ENCODE measurements at regions not wholly inside any gene's neighbourhood (a gene's known extent, or its start where the extent isn't known, plus 50 kb on each side); places are given as distances from the start of the nearest gene placed in this dataset.
"Not testable (repeated sequence)": the region's sequence is repeated elsewhere in the genome, so short reads cannot be mapped to it uniquely, and the experiment has no call there.

DNA sequence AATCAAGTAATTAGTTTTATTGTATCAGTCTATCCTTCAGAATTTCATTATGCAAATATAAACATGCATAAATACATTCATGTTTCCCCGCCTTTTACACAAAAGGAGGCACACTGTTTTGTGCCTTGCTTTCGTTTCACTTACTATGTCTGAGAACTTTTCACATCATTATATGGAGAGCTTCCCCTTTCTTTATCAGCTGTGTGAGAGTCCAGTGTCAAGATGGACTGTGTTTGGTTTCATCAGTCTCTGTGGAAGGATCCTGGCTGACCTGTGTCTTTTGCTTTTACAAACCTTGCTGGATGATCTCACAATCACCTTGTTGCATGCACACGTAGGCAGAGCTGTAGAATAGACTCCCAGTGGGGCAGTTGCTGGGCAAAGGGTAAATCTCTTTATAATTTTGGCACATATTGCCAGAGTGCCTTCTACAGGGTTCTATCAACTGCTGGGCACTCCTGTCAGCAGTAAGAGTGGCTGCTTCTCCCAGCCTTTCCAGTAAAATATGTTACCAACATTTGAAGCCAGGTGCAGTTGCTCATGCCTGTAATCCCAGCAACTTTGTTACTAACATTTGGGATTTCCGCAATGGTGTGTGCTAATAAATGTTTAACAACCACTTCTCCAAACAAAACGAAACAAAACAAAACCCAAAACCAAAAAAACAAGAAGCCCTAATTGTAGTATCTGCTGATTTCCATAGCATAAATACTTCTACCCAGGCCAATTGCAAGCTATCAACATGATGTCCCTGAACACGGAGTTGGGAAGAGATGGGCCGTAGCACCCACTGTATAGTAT is 270.0 kb upstream of the PLGLB1 start:
- DNase-seq; H3K27me3 ChIP-seq (ENCODE audit: control insufficient read depth, insufficient read depth, low read length); H3K4me1 ChIP-seq (ENCODE audit: control insufficient read depth, insufficient read depth, low read length); H3K36me3 ChIP-seq (ENCODE audit: control insufficient read depth, insufficient read depth, low read length); H3K9me3 ChIP-seq (replicated peaks; ENCODE audit: control insufficient read depth, low read depth, low read length); H3K4me3 ChIP-seq (ENCODE audit: low read length); H3K27ac ChIP-seq (ENCODE audit: low read length): not testable (repeated sequence)
- no CpG with 5 or more reads among the region's 7 CpGs for WGBS (ENCODE audit: insufficient coverage)

GRCh38 chr2:87293931-87294594 is 272.4 kb upstream of the PLGLB1 start:
- H3K27ac ChIP-seq (ENCODE audit: low read length); H3K4me1 ChIP-seq (ENCODE audit: control insufficient read depth, insufficient read depth, low read length); H3K36me3 ChIP-seq (ENCODE audit: control insufficient read depth, insufficient read depth, low read length); H3K9me3 ChIP-seq (replicated peaks; ENCODE audit: control insufficient read depth, low read depth, low read length); DNase-seq; H3K4me3 ChIP-seq (ENCODE audit: low read length); H3K27me3 ChIP-seq (ENCODE audit: control insufficient read depth, insufficient read depth, low read length): not testable (repeated sequence)
- WGBS (ENCODE audit: insufficient coverage) = 100% methylated on average over 1 of the region's 2 CpGs

GRCh38 chr2:87295135-87295534 is 273.5 kb upstream of the PLGLB1 start:
- not testable (repeated sequence) for H3K4me1 ChIP-seq (ENCODE audit: control insufficient read depth, insufficient read depth, low read length); H3K4me3 ChIP-seq (ENCODE audit: low read length); H3K36me3 ChIP-seq (ENCODE audit: control insufficient read depth, insufficient read depth, low read length); DNase-seq; H3K9me3 ChIP-seq (replicated peaks; ENCODE audit: control insufficient read depth, low read depth, low read length); H3K27ac ChIP-seq (ENCODE audit: low read length); H3K27me3 ChIP-seq (ENCODE audit: control insufficient read depth, insufficient read depth, low read length)
- WGBS (ENCODE audit: insufficient coverage) = 89% methylated on average over 4 of the region's 6 CpGs

- H3K27me3 ChIP-seq (ENCODE audit: control insufficient read depth, insufficient read depth, low read length); H3K4me1 ChIP-seq (ENCODE audit: control insufficient read depth, insufficient read depth, low read length); H3K4me3 ChIP-seq (ENCODE audit: low read length); H3K36me3 ChIP-seq (ENCODE audit: control insufficient read depth, insufficient read depth, low read length); H3K27ac ChIP-seq (ENCODE audit: low read length); DNase-seq; H3K9me3 ChIP-seq (replicated peaks; ENCODE audit: control insufficient read depth, low read depth, low read length): not testable (repeated sequence)
- 100% methylated on average over 3 of the region's 6 CpGs for WGBS (ENCODE audit: insufficient coverage)
These were observed 279.7 kb upstream of the PLGLB1 start for GRCh38 chr2:87301349-87301748.

GRCh38 chr2:87301871-87302270 is 280.2 kb upstream of the PLGLB1 start:
- DNase-seq; H3K27ac ChIP-seq (ENCODE audit: low read length); H3K4me3 ChIP-seq (ENCODE audit: low read length); H3K9me3 ChIP-seq (replicated peaks; ENCODE audit: control insufficient read depth, low read depth, low read length); H3K27me3 ChIP-seq (ENCODE audit: control insufficient read depth, insufficient read depth, low read length); H3K4me1 ChIP-seq (ENCODE audit: control insufficient read depth, insufficient read depth, low read length); H3K36me3 ChIP-seq (ENCODE audit: control insufficient read depth, insufficient read depth, low read length): not testable (repeated sequence)
- no CpG with 5 or more reads among the region's 2 CpGs for WGBS (ENCODE audit: insufficient coverage)

GRCh38 chr2:87308621-87309020 is 287.0 kb upstream of the PLGLB1 start:
- not testable (repeated sequence) for H3K9me3 ChIP-seq (replicated peaks; ENCODE audit: control insufficient read depth, low read depth, low read length); H3K27ac ChIP-seq (ENCODE audit: low read length); H3K36me3 ChIP-seq (ENCODE audit: control insufficient read depth, insufficient read depth, low read length); DNase-seq; H3K4me1 ChIP-seq (ENCODE audit: control insufficient read depth, insufficient read depth, low read length); H3K27me3 ChIP-seq (ENCODE audit: control insufficient read depth, insufficient read depth, low read length); H3K4me3 ChIP-seq (ENCODE audit: low read length)
- WGBS (ENCODE audit: insufficient coverage) = no CpG with 5 or more reads among the region's 7 CpGs

- H3K36me3 ChIP-seq (ENCODE audit: control insufficient read depth, insufficient read depth, low read length); H3K27me3 ChIP-seq (ENCODE audit: control insufficient read depth, insufficient read depth, low read length); DNase-seq; H3K27ac ChIP-seq (ENCODE audit: low read length); H3K9me3 ChIP-seq (replicated peaks; ENCODE audit: control insufficient read depth, low read depth, low read length); H3K4me1 ChIP-seq (ENCODE audit: control insufficient read depth, insufficient read depth, low read length); H3K4me3 ChIP-seq (ENCODE audit: low read length): not testable (repeated sequence)
- WGBS (ENCODE audit: insufficient coverage) = no CpG with 5 or more reads among the region's 3 CpGs
These were observed 288.1 kb upstream of the PLGLB1 start for GRCh38 chr2:87309785-87310184.

DNA sequence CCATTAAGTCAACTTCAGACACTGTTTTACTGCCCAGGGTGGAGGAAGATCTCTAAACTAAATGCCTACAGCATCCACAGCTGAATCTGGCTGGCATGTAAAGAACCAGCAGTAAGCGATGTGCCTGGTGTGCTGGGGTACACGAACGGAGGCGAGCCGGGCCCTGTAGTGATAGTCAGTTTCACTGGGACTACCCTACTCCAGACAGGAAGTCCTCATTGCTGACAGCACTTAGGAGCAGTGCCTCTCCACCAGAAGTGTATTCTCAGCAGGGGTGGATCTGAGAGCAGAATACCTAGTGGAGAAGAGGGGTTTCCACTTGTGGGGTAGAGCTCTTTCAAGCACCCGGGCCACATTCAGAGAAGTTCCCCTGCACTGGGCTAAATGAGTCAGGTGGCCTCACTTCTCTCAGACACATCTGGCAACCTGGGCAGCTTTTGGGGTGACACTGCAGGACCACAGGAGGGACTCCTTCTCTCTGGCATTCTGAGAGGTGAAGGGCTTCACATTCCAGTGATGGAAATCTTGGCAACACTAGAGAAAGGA is 290.3 kb upstream of the PLGLB1 start:
- H3K27me3 ChIP-seq (ENCODE audit: control insufficient read depth, insufficient read depth, low read length); DNase-seq; H3K4me3 ChIP-seq (ENCODE audit: low read length); H3K27ac ChIP-seq (ENCODE audit: low read length); H3K9me3 ChIP-seq (replicated peaks; ENCODE audit: control insufficient read depth, low read depth, low read length); H3K36me3 ChIP-seq (ENCODE audit: control insufficient read depth, insufficient read depth, low read length); H3K4me1 ChIP-seq (ENCODE audit: control insufficient read depth, insufficient read depth, low read length): not testable (repeated sequence)
- WGBS (ENCODE audit: insufficient coverage) = no CpG with 5 or more reads among the region's 6 CpGs

DNA sequence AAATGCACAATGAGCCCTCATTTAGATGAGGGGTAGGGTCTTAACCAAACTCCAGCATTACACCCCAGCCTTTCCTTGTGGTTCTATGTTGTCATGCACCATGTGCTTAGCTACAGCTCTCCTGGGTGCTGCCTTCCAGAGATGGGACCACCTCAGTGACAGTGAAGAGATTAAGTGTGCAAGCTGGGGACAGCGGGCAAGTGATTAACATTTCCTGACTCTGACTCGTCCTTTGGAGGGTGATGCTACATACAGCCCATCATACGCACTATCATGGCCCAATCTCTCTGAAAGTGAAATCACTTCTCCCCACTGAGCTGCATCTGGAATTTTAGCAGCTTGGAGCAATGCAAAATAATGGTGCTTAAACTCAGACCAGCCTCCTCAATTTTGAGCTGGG is 293.0 kb upstream of the PLGLB1 start:
- not testable (repeated sequence) for H3K4me1 ChIP-seq (ENCODE audit: control insufficient read depth, insufficient read depth, low read length); DNase-seq; H3K27ac ChIP-seq (ENCODE audit: low read length); H3K27me3 ChIP-seq (ENCODE audit: control insufficient read depth, insufficient read depth, low read length); H3K36me3 ChIP-seq (ENCODE audit: control insufficient read depth, insufficient read depth, low read length); H3K9me3 ChIP-seq (replicated peaks; ENCODE audit: control insufficient read depth, low read depth, low read length); H3K4me3 ChIP-seq (ENCODE audit: low read length)
- WGBS (ENCODE audit: insufficient coverage) = no CpG with 5 or more reads among the region's 3 CpGs

- not testable (repeated sequence) for H3K36me3 ChIP-seq (ENCODE audit: control insufficient read depth, insufficient read depth, low read length); H3K27ac ChIP-seq (ENCODE audit: low read length); DNase-seq; H3K4me3 ChIP-seq (ENCODE audit: low read length); H3K9me3 ChIP-seq (replicated peaks; ENCODE audit: control insufficient read depth, low read depth, low read length); H3K27me3 ChIP-seq (ENCODE audit: control insufficient read depth, insufficient read depth, low read length); H3K4me1 ChIP-seq (ENCODE audit: control insufficient read depth, insufficient read depth, low read length)
- WGBS (ENCODE audit: insufficient coverage) = no CpG with 5 or more reads among the region's 6 CpGs
These were observed 293.7 kb upstream of the PLGLB1 start for GRCh38 chr2:87315183-87315902.
